A172 (cell line): ENCODE measurements at regions not wholly inside any gene's neighbourhood (a gene's known extent, or its start where the extent isn't known, plus 50 kb on each side); places are given as distances from the start of the nearest gene placed in this dataset.
A peak's percentile ranks its signal among the peaks of the same experiment; 100 is the strongest.
"Not testable (repeated sequence)": the region's sequence is repeated elsewhere in the genome, so short reads cannot be mapped to it uniquely, and the experiment has no call there.

Experiments
- DNase-seq: peaks from one replicate; pipeline ENCODE4 v3.0.0-alpha.2; 2015; ENCODE audit warnings: low spot score

GRCh38 chr10:23755556-23755955 is 316.7 kb downstream of the OTUD1 start:
- no peak for DNase-seq

DNA sequence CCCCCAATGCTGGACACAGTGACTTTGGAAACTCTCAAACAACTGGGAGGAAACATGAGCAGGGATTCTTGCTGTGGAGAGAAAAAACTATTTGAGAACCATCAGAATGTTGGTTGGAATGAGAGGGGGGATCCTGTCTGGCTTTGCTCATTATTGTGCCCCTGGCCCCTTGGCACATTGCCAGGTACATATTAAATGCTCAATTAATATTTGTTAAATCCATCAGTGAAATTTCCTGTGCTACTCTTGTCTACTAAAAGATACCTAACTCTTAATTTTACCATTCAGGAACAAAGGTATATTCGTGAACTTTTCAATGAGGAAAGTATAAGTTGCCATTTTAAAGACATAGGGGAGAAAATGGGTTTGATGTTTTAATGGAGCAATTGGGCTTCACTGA is 329.4 kb downstream of the OTUD1 start:
- no peak for DNase-seq

- no peak for DNase-seq
Measured at GRCh38 chr10:23777153-23777552, 338.3 kb downstream of the OTUD1 start.

DNA sequence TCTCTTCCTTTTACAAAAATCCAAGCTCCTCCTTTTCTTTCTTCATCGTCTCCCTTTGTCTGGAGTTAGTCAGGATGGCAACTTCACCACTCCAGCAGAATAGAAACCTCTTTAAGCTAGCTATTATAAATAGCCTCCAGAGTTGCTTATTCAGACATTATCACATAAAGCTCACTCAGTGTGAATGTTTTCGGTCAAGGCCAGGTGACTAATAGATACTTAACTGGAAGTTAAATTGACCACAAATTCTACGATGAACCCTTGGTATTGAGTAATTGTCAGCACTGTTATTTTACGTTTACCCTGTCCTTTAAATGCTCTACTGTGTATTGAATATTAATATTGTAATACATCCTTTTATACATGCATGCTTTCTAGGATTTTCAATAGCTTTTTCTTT is 340.4 kb downstream of the OTUD1 start:
- no peak for DNase-seq

- DNase-seq: no peak
Measured at GRCh38 chr10:23780331-23780730, 341.5 kb downstream of the OTUD1 start.

- no peak for DNase-seq
Measured at GRCh38 chr10:23786594-23786993, 347.7 kb downstream of the OTUD1 start.

DNA sequence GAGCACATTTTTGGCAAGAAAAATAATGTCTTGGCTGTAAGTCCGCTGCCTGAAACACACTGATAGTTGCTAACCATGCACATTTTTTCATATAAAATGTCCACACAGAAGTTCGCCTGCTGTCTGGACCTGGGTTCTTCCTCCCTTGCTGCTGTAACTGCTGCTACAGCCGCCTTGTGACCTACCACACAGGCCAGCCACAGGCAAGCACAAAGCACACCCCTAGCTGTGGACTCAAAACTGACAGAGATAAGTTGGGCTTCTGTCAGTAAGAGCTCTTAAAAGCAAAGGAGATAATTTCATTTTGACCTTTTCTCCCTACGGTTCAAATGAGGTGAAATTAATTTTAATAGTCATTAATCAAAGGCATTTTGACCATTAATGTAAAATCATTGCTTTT is 354.7 kb downstream of the OTUD1 start:
- no peak for DNase-seq

- DNase-seq: not testable (repeated sequence)
Measured at GRCh38 chr10:23797452-23797851, 358.6 kb downstream of the OTUD1 start.

DNA sequence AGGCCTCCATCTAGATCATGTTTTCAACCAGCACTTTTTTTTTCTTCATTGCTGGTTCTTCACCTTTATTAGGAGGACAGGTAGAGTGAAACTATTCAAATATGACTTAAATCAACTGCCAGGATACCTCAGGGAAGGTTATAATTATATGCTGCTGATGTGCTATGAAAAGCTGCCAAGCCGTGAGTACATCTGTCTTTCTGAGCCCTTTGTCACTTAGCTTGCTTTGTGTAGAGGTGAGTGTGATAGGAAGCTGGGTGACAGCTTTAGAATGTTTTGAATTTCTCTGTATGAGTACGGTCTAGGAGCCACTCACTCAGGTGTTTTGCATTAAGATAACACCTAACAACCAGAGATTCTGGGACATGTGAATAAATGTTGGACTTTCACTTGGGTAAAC is 365.2 kb downstream of the OTUD1 start:
- DNase-seq: no peak

DNA sequence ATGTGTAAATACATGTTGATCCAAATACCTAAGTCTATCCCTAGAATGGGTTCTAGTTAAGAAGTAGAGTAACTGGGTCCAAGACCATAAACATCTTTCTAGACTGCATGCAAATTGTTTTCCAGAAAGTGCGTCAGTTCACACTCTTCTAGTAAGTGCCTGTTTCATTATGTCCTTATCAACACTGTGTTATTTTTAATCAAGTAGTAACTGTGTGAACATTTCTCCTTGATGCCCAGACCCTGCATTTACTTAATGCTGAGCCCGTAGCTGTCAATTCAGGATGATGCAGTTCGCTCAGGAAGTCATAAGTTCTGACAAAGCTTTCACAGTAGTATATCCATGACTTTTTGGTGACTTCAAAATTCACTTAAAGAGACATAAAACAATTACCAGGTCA is 374.8 kb downstream of the OTUD1 start:
- DNase-seq: no peak

GRCh38 chr10:23818484-23818883 is 379.6 kb downstream of the OTUD1 start:
- DNase-seq: no peak

- DNase-seq: no peak
Measured at GRCh38 chr10:23820792-23821191, 381.9 kb downstream of the OTUD1 start.

DNA sequence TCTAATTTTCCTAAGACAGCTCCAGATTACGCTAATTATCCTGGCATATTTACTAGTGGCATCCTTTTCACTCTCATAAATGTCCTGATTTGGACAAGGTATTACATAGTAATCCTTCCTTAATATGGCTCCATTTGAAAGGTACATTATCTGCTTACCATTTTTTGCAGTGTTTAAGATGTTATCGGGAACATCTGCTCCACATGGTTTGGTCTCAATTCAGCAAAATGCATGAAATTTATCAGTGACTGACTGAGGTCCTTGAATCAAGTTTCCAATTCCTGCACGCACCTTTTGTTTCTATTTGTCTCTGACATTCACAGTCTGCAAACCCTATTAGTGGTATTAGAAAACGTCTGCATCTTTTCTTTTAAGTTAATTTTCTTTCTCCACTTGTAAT is 384.1 kb upstream of the KIAA1217 start:
- no peak for DNase-seq

DNA sequence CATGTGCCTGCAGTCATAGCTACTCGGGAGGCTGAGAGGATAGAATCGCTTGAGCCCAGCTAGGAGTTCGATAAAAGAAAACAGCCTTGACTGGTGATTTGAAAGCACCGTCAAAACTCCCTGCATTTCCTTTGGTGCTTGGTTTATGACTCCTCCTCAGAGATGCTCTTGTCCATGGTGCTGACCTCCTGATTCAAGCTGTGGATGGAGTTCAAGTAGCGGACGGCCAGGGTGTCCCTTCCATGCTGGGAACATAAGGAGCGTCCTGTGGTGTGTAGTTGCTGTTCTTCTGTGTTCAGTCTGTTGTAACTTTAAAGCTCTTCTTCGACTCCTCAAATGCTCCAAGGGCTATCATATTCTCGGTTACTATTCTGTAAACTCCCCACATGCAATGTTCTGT is 382.5 kb upstream of the KIAA1217 start:
- peak; percentile 20 for DNase-seq

- no peak for DNase-seq
Measured at GRCh38 chr10:23829556-23829955, 379.4 kb upstream of the KIAA1217 start.

DNA sequence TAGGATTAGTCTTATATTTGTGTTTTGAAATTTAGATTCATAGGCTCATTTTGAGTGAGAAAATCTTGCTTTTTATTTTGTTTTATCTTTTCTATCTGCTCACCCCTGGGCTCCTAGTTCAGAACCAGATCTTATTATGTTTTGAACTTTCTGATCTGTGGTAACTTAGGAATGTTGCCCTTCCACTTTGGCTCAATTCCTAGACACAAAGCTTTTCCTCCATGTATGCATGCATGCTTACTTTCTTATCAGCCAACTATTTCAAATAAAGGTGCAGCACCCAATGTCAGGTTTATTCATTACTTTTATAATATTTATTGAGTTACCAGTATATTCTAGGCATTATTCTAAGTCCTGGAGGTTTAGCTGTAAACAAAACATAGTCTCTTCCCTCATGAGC is 374.8 kb upstream of the KIAA1217 start:
- DNase-seq: no peak

- no peak for DNase-seq
Measured at GRCh38 chr10:23850631-23851030, 358.3 kb upstream of the KIAA1217 start.

DNA sequence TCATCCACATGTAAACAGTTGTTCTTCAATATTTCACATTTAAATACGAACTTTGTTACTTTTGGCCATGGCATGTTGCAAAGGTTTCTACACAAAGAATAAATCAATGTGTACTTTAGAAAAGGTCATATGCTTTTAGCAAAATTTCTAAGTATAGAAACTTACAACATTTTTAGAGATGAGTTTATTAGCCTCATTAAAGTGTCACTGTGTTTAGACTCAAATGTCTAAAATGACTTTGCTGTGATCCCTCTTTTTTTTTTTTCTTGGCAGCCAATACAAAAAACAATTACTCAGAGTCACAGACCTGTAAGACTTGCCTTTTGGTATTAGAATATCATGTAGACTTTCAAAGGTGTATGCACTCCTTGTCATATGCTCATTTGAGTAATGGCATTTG is 349.3 kb upstream of the KIAA1217 start:
- no peak for DNase-seq

- DNase-seq: no peak
Measured at GRCh38 chr10:23864631-23865147, 344.2 kb upstream of the KIAA1217 start.

- DNase-seq: not testable (repeated sequence)
Measured at GRCh38 chr10:23866985-23867384, 342.0 kb upstream of the KIAA1217 start.

GRCh38 chr10:23868121-23868520 is 340.8 kb upstream of the KIAA1217 start:
- no peak for DNase-seq

- DNase-seq: no peak
Measured at GRCh38 chr10:23869548-23869947, 339.4 kb upstream of the KIAA1217 start.

GRCh38 chr10:23869996-23870395 is 338.9 kb upstream of the KIAA1217 start:
- DNase-seq: no peak
